IgD-negative memory B cell (primary cell): ENCODE measurements at regions not wholly inside any gene's neighbourhood (a gene's known extent, or its start where the extent isn't known, plus 50 kb on each side); places are given as distances from the start of the nearest gene placed in this dataset.

Experiments
- H3K27ac Mint-ChIP-seq, 3 donors: one replicate each; pipeline ENCODE4 v1.8.0; 2020 to 2022; ENCODE audit warnings: mild to moderate bottlenecking in 3 of 3, mixed read lengths in 3 of 3, moderate library complexity in 1 of 3
- H3K27me3 Mint-ChIP-seq: one replicate; pipeline ENCODE4 v1.8.0; 2021; ENCODE audit warnings: mixed read lengths
- H3K36me3 Mint-ChIP-seq: one replicate; pipeline ENCODE4 v1.8.0; 2020; ENCODE audit warnings: mild to moderate bottlenecking, mixed read lengths
- H3K4me1 Mint-ChIP-seq, 3 donors: one replicate each; pipeline ENCODE4 v1.8.0; 2020 to 2022; ENCODE audit warnings: mixed read lengths in 3 of 3, mild to moderate bottlenecking in 1 of 3
- H3K4me3 Mint-ChIP-seq, 4 donors: one replicate each; pipeline ENCODE4 v1.8.0; 2020 to 2022; ENCODE audit warnings: mild to moderate bottlenecking in 4 of 4, mixed read lengths in 4 of 4, moderate library complexity in 3 of 4
- H3K9me3 Mint-ChIP-seq, 3 donors: one replicate each; pipeline ENCODE4 v1.8.0; 2020 to 2021; ENCODE audit warnings: mixed read lengths in 3 of 3, mild to moderate bottlenecking in 1 of 3

DNA sequence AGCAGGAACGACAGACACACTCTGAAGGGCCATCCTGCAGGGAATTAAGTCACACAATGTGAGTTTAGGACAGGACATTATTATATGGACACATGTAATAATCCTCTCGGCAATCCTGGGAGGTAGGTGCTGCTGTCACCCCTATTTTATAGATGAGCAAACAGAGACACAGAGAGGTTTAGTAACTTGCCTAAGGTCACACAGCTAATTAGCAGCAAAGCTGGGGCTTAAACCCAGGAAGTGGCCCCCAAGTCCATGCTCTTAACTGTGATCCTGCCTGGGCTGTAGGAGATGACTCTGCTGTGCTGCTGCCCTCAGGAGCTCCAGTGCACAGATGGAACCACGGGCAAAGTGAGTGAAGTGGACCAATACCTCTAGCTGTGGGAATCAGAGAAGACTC, 660.0 kb downstream of the PTPRU start:
- Mint-ChIP-seq H3K27me3 (peaks cover 16% of the 10 kb centered on the region), H3K4me1 (peaks cover 0 to 2% (median 0%) of the 10 kb centered on the region in 3 donors)

DNA sequence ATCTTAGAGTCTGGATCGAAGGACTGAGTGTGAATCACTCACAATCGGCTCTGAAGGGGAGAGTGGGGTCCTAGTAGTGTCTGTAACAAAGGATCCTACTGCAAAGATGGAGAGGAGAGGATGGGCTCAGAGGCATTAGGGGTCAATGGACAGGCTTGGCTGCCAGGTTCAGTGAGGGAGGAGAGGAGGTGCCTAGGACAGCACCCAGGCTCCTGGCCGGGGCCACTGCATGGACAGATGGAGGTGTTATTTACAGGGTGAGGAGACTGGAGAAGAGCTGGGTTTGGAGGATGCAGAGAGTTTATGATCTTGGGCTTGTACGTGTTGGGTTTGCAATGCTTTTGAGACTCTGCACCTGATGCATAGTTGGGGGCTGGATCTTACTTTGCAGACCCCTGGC, 658.9 kb downstream of the PTPRU start:
- Mint-ChIP-seq H3K27ac (no peak overlapping the region), H3K27me3 (peaks cover 16% of the 10 kb centered on the region), H3K4me3 (no peak overlapping the region), H3K36me3 (no peaks in the 10 kb centered on the region), H3K9me3 (no peaks in the 10 kb centered on the region), H3K4me1 (peaks cover 0 to 2% (median 0%) of the 10 kb centered on the region in 3 donors)

More for the DNA sequence above, 660.0 kb downstream of the PTPRU start:
- H3K9me3 Mint-ChIP-seq, result no peaks in the 10 kb centered on the region
- no peak overlapping the region for H3K4me3 Mint-ChIP-seq
- H3K27ac Mint-ChIP-seq, result no peak overlapping the region
- no peaks in the 10 kb centered on the region for H3K36me3 Mint-ChIP-seq

- Mint-ChIP-seq H3K27me3 (peaks cover 16% of the 10 kb centered on the region), H3K4me3 (no peak overlapping the region), H3K27ac (no peak overlapping the region), H3K9me3 (no peaks in the 10 kb centered on the region), H3K4me1 (peaks cover 0 to 2% (median 0%) of the 10 kb centered on the region in 3 donors), H3K36me3 (no peaks in the 10 kb centered on the region)
Measured at GRCh38 chr1:29894311-29894710, 658.0 kb downstream of the PTPRU start.

DNA sequence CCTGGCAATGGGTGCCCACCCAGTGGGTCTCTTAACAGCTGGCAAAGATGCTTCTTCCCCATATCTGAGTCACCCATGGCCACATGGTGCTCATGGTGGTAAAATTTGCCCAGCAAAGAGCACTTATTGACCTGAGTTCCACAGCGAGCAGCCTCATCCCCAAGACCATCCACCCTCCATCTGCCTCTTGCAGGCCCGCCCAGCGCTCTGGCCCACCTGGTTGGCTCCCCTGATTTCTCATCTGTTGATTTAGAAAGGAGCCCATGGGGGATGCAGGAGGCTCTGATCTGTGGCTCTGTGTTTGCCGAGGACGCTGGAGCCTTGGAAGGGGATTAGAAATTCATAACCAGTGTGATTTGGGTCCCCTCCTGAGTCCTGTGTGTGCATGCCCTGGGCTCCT, 657.5 kb downstream of the PTPRU start:
- H3K27ac Mint-ChIP-seq, result peak overlapping the region in 1 of 3 donors; percentile 48
- H3K36me3 Mint-ChIP-seq, result no peaks in the 10 kb centered on the region
- H3K4me3 Mint-ChIP-seq, result no peak overlapping the region
- peaks cover 0 to 2% (median 0%) of the 10 kb centered on the region in 3 donors for H3K4me1 Mint-ChIP-seq
- H3K9me3 Mint-ChIP-seq, result no peaks in the 10 kb centered on the region
- H3K27me3 Mint-ChIP-seq, result peaks cover 16% of the 10 kb centered on the region

- H3K36me3 Mint-ChIP-seq, result no peaks in the 10 kb centered on the region
- H3K27ac Mint-ChIP-seq, result peak overlapping the region in 1 of 3 donors; percentile 48
- H3K4me3 Mint-ChIP-seq, result no peak overlapping the region
- peaks cover 16% of the 10 kb centered on the region for H3K27me3 Mint-ChIP-seq
- H3K4me1 Mint-ChIP-seq, result peaks cover 0 to 2% (median 0%) of the 10 kb centered on the region in 3 donors
- H3K9me3 Mint-ChIP-seq, result no peaks in the 10 kb centered on the region
Measured at GRCh38 chr1:29893046-29893723, 656.9 kb downstream of the PTPRU start.

DNA sequence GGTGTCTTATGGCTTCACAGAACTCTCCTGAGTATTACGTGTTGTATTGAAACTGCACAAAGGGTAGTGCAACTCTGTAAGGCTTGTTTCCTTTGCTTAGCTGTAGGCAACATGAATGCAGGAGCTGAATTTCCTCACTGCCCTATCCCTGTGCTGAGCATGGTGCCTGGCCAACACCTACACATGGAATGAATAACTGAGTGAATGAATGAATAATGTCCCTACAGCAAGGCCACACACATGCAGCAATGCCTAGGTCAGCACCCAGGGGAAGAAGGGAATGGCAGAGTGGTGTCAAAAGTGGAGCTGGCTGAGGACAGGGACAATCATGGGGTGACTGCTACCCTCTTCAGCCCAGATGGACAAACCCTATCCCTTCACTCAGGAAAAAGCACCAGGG, 655.9 kb downstream of the PTPRU start:
- no peaks in the 10 kb centered on the region for H3K9me3 Mint-ChIP-seq
- H3K27ac Mint-ChIP-seq, result no peak overlapping the region
- no peaks in the 10 kb centered on the region for H3K36me3 Mint-ChIP-seq
- peaks cover 0 to 2% (median 0%) of the 10 kb centered on the region in 3 donors for H3K4me1 Mint-ChIP-seq
- peaks cover 8% of the 10 kb centered on the region for H3K27me3 Mint-ChIP-seq
- no peak overlapping the region for H3K4me3 Mint-ChIP-seq

DNA sequence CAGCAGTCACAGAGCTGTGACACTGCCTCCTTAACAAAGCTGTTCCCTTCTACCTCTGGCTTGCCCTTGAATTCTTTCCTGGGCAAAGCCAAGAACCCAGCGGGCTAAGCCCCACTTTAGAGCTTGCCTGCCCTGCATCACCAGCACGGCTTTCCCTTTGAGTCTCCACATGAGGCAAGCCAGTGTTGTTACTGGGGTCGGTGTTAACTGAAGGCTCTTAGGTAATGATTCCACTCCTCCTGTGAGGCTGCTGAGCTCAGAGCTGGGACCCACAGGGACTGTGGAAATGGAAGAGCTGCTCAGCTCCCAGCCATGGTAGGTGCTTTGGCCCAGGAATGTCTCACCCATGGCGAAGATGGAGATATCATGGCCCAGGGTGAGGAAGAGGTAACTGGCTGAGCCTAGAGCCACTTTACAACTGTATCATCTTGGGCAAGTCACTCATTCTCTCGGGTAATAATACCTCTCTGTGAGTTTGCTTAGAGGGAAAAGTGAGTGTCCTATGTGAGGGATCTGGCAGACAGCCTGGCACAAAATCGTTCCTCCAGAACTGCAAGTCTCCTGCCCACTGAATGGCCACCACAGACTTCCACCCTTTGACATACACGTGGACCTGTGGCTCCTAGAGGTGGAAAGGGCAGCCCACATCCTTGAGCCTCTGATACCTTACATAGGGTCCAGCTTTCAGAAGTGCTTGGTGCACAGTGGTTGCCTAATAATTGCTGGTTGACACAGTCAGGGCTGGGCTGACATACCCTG, 654.1 kb downstream of the PTPRU start:
- Mint-ChIP-seq H3K4me1 (no peaks in the 10 kb centered on the region), H3K36me3 (peaks cover 1% of the 10 kb centered on the region), H3K9me3 (no peaks in the 10 kb centered on the region), H3K4me3 (no peak overlapping the region), H3K27me3 (peaks cover 3% of the 10 kb centered on the region), H3K27ac (no peak overlapping the region)

DNA sequence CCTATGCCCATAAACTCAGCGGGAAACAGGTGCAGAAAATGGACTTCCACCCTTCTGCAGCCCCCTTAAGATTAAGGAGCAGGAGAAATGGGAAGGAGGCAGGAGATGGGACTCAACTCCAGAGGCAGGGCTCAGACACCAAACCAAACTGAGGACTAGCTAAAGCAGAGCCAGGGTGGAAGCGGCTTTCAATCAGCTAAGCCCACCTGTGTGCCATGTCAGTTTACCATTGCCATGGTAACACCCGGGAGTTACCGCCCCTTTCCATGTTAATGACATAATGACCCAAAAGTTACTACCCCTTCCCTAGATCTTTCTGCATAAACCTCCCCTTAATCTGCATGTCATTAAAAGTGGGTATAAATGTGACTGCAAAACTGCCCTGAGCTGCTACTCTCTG, 653.5 kb downstream of the PTPRU start:
- H3K36me3 Mint-ChIP-seq, result peaks cover 1% of the 10 kb centered on the region
- peaks cover 2% of the 10 kb centered on the region for H3K27me3 Mint-ChIP-seq
- H3K4me1 Mint-ChIP-seq, result no peaks in the 10 kb centered on the region
- H3K9me3 Mint-ChIP-seq, result no peaks in the 10 kb centered on the region
- no peak overlapping the region for H3K4me3 Mint-ChIP-seq
- H3K27ac Mint-ChIP-seq, result no peak overlapping the region

GRCh38 chr1:29884740-29885139, 648.4 kb downstream of the PTPRU start:
- Mint-ChIP-seq H3K4me1 (no peaks in the 10 kb centered on the region), H3K9me3 (no peaks in the 10 kb centered on the region), H3K27ac (no peak overlapping the region), H3K36me3 (peaks cover 1% of the 10 kb centered on the region), H3K27me3 (no peaks in the 10 kb centered on the region), H3K4me3 (no peak overlapping the region)

DNA sequence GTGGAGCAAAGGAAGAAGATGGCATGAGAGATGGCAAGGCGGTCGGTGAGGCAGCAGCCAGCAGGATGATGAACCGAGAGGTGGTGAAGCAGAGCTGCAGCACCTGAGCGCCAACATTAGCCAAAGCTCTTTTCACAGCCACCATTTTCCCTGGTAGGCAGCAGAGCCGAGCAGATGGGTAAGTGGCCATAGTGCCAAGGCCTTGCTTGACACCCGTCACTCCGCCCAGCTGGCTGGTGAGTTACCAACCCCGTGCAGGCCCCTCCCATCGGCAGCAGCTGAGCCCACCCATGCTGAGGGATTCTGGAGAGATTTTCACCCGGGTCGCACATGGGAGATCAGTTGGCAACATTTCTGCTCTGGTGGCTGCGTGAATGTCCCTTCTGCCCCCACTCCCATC, 647.7 kb downstream of the PTPRU start:
- Mint-ChIP-seq H3K36me3 (peaks cover 1% of the 10 kb centered on the region), H3K27me3 (peaks cover 3% of the 10 kb centered on the region), H3K27ac (no peak overlapping the region), H3K4me3 (no peak overlapping the region), H3K4me1 (no peaks in the 10 kb centered on the region), H3K9me3 (no peaks in the 10 kb centered on the region)

- no peaks in the 10 kb centered on the region for H3K9me3 Mint-ChIP-seq
- H3K4me1 Mint-ChIP-seq, result no peaks in the 10 kb centered on the region
- H3K27me3 Mint-ChIP-seq, result peaks cover 6% of the 10 kb centered on the region
- H3K4me3 Mint-ChIP-seq, result peak overlapping the region in 1 of 4 donors; percentile 58
- peaks cover 1% of the 10 kb centered on the region for H3K36me3 Mint-ChIP-seq
- H3K27ac Mint-ChIP-seq, result no peak overlapping the region
Measured at GRCh38 chr1:29883411-29883832, 647.1 kb downstream of the PTPRU start.

GRCh38 chr1:29880556-29880955, 644.2 kb downstream of the PTPRU start:
- no peaks in the 10 kb centered on the region for H3K9me3 Mint-ChIP-seq
- H3K4me3 Mint-ChIP-seq, result no peak overlapping the region
- H3K27ac Mint-ChIP-seq, result no peak overlapping the region
- H3K4me1 Mint-ChIP-seq, result no peaks in the 10 kb centered on the region
- no peaks in the 10 kb centered on the region for H3K36me3 Mint-ChIP-seq
- peaks cover 6% of the 10 kb centered on the region for H3K27me3 Mint-ChIP-seq

DNA sequence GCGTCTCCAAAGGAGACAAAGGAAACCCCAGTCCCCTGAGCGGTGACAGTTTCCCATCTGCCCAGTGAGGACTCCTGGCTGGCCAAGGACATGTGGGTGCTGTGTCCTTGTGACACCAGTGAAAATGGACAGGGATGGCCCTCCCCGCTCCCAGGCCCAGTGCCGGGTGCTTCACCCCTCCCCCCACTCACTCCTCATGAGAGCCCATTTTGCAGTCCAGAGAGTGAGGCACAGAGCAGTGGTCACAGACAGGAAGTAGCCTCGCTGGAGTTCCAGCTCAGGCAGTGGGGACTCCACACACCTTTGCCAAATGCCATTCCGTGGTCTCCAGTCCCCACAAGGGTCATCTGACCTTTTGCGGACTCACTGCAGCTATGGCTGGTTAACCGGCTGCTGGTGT, 642.9 kb downstream of the PTPRU start:
- Mint-ChIP-seq H3K27ac (no peak overlapping the region), H3K9me3 (no peaks in the 10 kb centered on the region), H3K4me1 (no peaks in the 10 kb centered on the region), H3K4me3 (no peak overlapping the region), H3K27me3 (peaks cover 6% of the 10 kb centered on the region), H3K36me3 (no peaks in the 10 kb centered on the region)

DNA sequence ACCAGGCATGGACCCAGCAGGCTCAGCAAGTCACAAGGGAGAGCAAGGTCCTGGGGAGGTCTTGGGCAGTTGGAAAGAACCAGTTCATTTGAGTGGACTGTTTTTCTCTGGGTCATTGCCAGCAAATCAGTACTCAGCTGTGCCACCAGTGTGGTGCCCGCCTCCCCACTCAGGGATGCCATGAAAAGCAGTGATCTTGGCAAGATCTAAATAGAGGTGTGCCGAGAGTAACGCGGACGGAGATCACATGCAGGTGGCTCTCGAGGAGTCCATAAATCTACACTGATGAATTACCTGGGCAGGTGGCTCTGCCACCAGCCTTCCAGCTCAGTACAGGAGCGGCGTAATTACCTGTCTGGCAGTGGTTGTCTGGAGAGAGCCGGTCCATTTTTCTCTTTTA, 642.2 kb downstream of the PTPRU start:
- H3K36me3 Mint-ChIP-seq, result no peaks in the 10 kb centered on the region
- peaks cover 6% of the 10 kb centered on the region for H3K27me3 Mint-ChIP-seq
- H3K4me1 Mint-ChIP-seq, result no peaks in the 10 kb centered on the region
- H3K9me3 Mint-ChIP-seq, result no peaks in the 10 kb centered on the region
- H3K27ac Mint-ChIP-seq, result no peak overlapping the region
- H3K4me3 Mint-ChIP-seq, result no peak overlapping the region

- Mint-ChIP-seq H3K4me1 (no peaks in the 10 kb centered on the region), H3K36me3 (no peaks in the 10 kb centered on the region), H3K27ac (no peak overlapping the region), H3K9me3 (no peaks in the 10 kb centered on the region), H3K27me3 (peaks cover 6% of the 10 kb centered on the region), H3K4me3 (no peak overlapping the region)
Measured at GRCh38 chr1:29876902-29877301, 640.6 kb downstream of the PTPRU start.

DNA sequence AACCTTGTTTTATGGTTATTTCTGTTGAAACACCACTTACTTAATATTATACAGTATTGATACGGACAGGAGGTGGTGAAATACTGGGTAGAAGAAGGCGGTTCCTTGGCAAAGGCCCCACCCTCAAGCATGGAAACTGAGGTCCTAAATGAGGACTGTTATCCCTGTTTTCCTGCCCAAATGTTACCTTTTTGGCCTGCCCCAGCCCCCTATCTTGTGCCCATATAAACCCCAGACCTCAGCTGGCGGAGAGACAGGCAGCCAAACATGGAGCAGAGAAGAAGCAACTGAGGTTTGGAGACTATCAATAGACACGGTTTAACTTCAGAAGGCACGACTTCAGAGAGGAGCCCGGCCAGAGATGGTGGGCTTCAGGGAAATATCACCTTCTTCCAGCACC, 640.1 kb downstream of the PTPRU start:
- Mint-ChIP-seq H3K27me3 (peaks cover 6% of the 10 kb centered on the region), H3K9me3 (no peaks in the 10 kb centered on the region), H3K27ac (no peak overlapping the region), H3K4me3 (no peak overlapping the region), H3K36me3 (no peaks in the 10 kb centered on the region), H3K4me1 (no peaks in the 10 kb centered on the region)
